HCT116 (cell line): ENCODE measurements at regions not wholly inside any gene's neighbourhood (a gene's known extent, or its start where the extent isn't known, plus 50 kb on each side); places are given as distances from the start of the nearest gene placed in this dataset.

Experiments
- ATAC-seq: fragments of 200-7000 bp; cut with Tn5 transposase; 2 replicates; pipeline ENCODE4 v1.9.1; 2020; ENCODE audit warnings: mild to moderate bottlenecking, moderate library complexity
- BruUV-seq: library from RNA; stranded (reverse); fragments of 400-500 nt; replicated peaks from 2 replicates; lab custom pipeline; 2021; lab: Mats Ljungman, UMichigan
- CTCF ChIA-PET: fragments of 300-600 bp; sonication (Branson Sonifier 250); formaldehyde crosslinking; loops from one replicate; lab custom pipeline; 2021; ENCODE audit warnings: antibody characterized with exemption; lab: Charles Lee
- POLR2A ChIA-PET: fragments of 300-600, 350-600 bp; sonication (Branson Sonifier 250); formaldehyde crosslinking; loops from one replicate; lab custom pipeline; 2021; ENCODE audit warnings: antibody characterized with exemption; lab: Charles Lee
- RAD21 ChIA-PET, 2 experiments: fragments of 300-600 bp; sonication (Branson Sonifier 250); formaldehyde crosslinking; loops; one replicate each; lab custom pipeline; 2023; ENCODE audit warnings: low total read pairs in 2 of 2; ENCODE audit not compliant: uncharacterized antibody in 2 of 2, unreplicated experiment in 2 of 2, low non-redundant PET in 1 of 2; lab: Charles Lee
- DNase-seq: peaks from one replicate; pipeline ENCODE4 v3.0.0-alpha.2; 2010; ENCODE audit warnings: low read depth, low spot score
- H2AFZ ChIP-seq: fragments of 200-600 bp; shearing (Covaris generic), sonication (generic); 2 replicates; pipeline ENCODE4 v1.6.1; 2017; ENCODE audit warnings: low read depth, mixed run types, mixed read lengths, antibody characterized with exemption, low read length; ENCODE audit not compliant: poor library complexity, severe bottlenecking
- H3K27ac ChIP-seq: 2 replicates; pipeline ENCODE4 v1.5.1; 2012; ENCODE audit warnings: low read depth, low read length
- H3K27me3 ChIP-seq: fragments of 200-600 bp; sonication (generic); 2 replicates; pipeline ENCODE4 v1.6.1; 2016; ENCODE audit warnings: mixed run types, low read length, mixed read lengths; ENCODE audit not compliant: insufficient read depth
- H3K36me3 ChIP-seq, 2 experiments: fragments of 200-500 bp in 1 of 2; fragments of 200-600 bp in 1 of 2; sonication (Bioruptor generic) in 1 of 2; sonication (generic) in 1 of 2; 2 replicates each; pipeline versions ENCODE4 v1.5.1 to v1.6.1; 2014 to 2016; ENCODE audit warnings: low read length in 2 of 2, inconsistent platforms in 1 of 2, mixed read lengths in 1 of 2, mixed run types in 1 of 2; ENCODE audit not compliant: insufficient read depth in 2 of 2, control insufficient read depth in 1 of 2
- H3K4me1 ChIP-seq, 2 experiments: fragments of 200-600 bp in 1 of 2; sonication (generic) in 1 of 2; 2 replicates each; pipeline versions ENCODE4 v1.5.1 to v1.6.1; 2012 to 2017; ENCODE audit warnings: low read length in 2 of 2, inconsistent platforms in 1 of 2, mild to moderate bottlenecking in 1 of 2, mixed read lengths in 1 of 2, mixed run types in 1 of 2, moderate library complexity in 1 of 2; ENCODE audit not compliant: insufficient read depth in 2 of 2, control insufficient read depth in 1 of 2
- H3K4me2 ChIP-seq: fragments of 200-600 bp; sonication (generic); 2 replicates; pipeline ENCODE4 v1.6.1; 2017; ENCODE audit warnings: mixed run types, low read length, mixed read lengths
- H3K4me3 ChIP-seq, 2 experiments: fragments of 200-600 bp in 1 of 2; sonication (generic) in 1 of 2; replicated peaks in 1 of 2; 2 replicates each; pipeline ENCODE4 v1.5.1; 2011 to 2016; ENCODE audit warnings: low read length in 2 of 2, control low read depth in 1 of 2, low read depth in 1 of 2, mild to moderate bottlenecking in 1 of 2, mixed read lengths in 1 of 2, mixed run types in 1 of 2
- H3K79me2 ChIP-seq: fragments of 200-600 bp; sonication (generic); 2 replicates; pipeline ENCODE4 v1.6.1; 2017; ENCODE audit warnings: mild to moderate bottlenecking, mixed run types, low read length, moderate library complexity, mixed read lengths; ENCODE audit not compliant: insufficient read depth
- H3K9ac ChIP-seq: fragments of 200-600 bp; sonication (generic); 2 replicates; pipeline ENCODE4 v1.6.1; 2016; ENCODE audit warnings: low read length, mixed read lengths
- H3K9me2 ChIP-seq: fragments of 200-600 bp; sonication (generic), shearing (Covaris generic); 2 replicates; pipeline ENCODE4 v1.6.1; 2017; ENCODE audit warnings: mixed run types, mild to moderate bottlenecking, moderate library complexity; ENCODE audit not compliant: insufficient read depth
- H3K9me3 ChIP-seq, 2 experiments: fragments of 200-500 bp in 1 of 2; fragments of 200-600 bp in 1 of 2; sonication (Bioruptor generic) in 1 of 2; sonication (generic) in 1 of 2; 2 replicates each; pipeline ENCODE4 v1.6.1; 2014 to 2017; ENCODE audit warnings: low read length in 2 of 2, mixed read lengths in 2 of 2, inconsistent platforms in 1 of 2, low read depth in 1 of 2, mild to moderate bottlenecking in 1 of 2, mixed run types in 1 of 2, moderate library complexity in 1 of 2; ENCODE audit not compliant: control insufficient read depth in 1 of 2, insufficient read depth in 1 of 2
- H4K20me1 ChIP-seq: fragments of 200-600 bp; sonication (generic), shearing (Covaris generic); 2 replicates; pipeline ENCODE4 v1.6.1; 2017; ENCODE audit warnings: mixed run types, mild to moderate bottlenecking, moderate library complexity; ENCODE audit not compliant: insufficient read depth
- CBX3 ChIP-seq: IDR thresholded peaks from 2 replicates; pipeline ENCODE4 v1.6.1; 2012; ENCODE audit warnings: low read depth
- FOSL1 ChIP-seq: IDR thresholded peaks from 2 replicates; pipeline ENCODE4 v1.6.1; 2012; ENCODE audit warnings: low read depth
- POLR2A ChIP-seq: IDR thresholded peaks from 2 replicates; pipeline ENCODE4 v1.7.0; 2011; ENCODE audit warnings: borderline replicate concordance; ENCODE audit not compliant: insufficient read depth, insufficient read length; ENCODE audit errors: extremely low read depth
- REST ChIP-seq: IDR thresholded peaks from 2 replicates; pipeline ENCODE4 v1.6.1; 2012; ENCODE audit warnings: low read depth
- YY1 ChIP-seq: IDR thresholded peaks from 2 replicates; pipeline ENCODE4 v1.6.1; 2011; ENCODE audit warnings: low read length, low read depth, moderate library complexity, mild to moderate bottlenecking; ENCODE audit not compliant: insufficient replicate concordance; ENCODE audit errors: extremely low read depth
- ZFX ChIP-seq: fragments of 450-650 bp; IDR thresholded peaks from 2 replicates; pipeline ENCODE4 v1.6.1; 2017
- ZNF274 ChIP-seq: fragments of 200-500 bp; sonication (Bioruptor generic); IDR thresholded peaks from 2 replicates; pipeline ENCODE4 v1.6.1; 2014; ENCODE audit warnings: mild to moderate bottlenecking, low read depth, low read length, inconsistent platforms
- intact Hi-C: fragments of 100-400 bp; cut with micrococcal nuclease; formaldehyde crosslinking; loops from 2 replicates; pipeline ENCODE4 v1.10.0; 2022
- TF ChIP-seq, protein P1 (sequence below): IDR thresholded peaks from 2 replicates; pipeline ENCODE4 v1.6.1; 2011; ENCODE audit warnings: mild to moderate bottlenecking, low read length, moderate library complexity; ENCODE audit not compliant: insufficient replicate concordance; ENCODE audit errors: extremely low read depth
- TF ChIP-seq, protein P2 (sequence below): IDR thresholded peaks from 2 replicates; pipeline ENCODE4 v1.6.1; 2012

DNA sequence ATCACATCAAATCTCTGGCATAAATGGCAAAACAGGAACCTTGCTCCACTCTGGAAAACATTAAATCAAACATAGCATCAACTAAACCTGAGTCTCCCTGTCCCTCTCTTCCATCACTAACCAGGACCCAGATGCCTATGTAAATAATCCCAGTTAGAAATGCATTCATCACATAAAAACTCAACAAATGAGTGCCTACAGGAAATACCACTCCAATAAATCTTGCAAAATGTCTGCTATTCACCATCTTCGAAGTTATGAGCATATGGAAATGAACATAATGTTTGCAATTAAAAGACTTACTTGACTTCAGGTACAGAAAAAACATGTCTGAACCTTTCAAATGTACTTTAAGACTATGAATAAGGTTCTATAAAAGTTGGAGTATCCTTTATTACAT is 425.0 kb downstream of the CDH11 start:
- CTCF ChIA-PET: no interaction called here
- Histone ChIP-seq H3K36me3 (no peaks in the 10 kb centered on the region), H3K27ac (no peak overlapping the region), H3K79me2 (no peaks in the 10 kb centered on the region), H3K9me2 (no peaks in the 10 kb centered on the region), H4K20me1 (no peaks in the 10 kb centered on the region), H3K27me3 (no peaks in the 10 kb centered on the region), H3K4me3 (no peak overlapping the region), H3K9ac (no peak overlapping the region), H3K4me2 (no peak overlapping the region), H3K4me1 (no peaks in the 10 kb centered on the region), H3K9me3 (peaks cover 13 to 27% of the 10 kb centered on the region in 2 experiments; a peak in 2 of 4 replicates), H2AFZ (no peak overlapping the region)
- DNase-seq (no peak), ATAC-seq (no peak)
- POLR2A ChIA-PET: no interaction called here
- no peak for TF ChIP-seq ZFX
- RAD21 ChIA-PET: no interaction called here
- no TSS peak for BruUV-seq
- intact Hi-C loops: no loop called here

DNA sequence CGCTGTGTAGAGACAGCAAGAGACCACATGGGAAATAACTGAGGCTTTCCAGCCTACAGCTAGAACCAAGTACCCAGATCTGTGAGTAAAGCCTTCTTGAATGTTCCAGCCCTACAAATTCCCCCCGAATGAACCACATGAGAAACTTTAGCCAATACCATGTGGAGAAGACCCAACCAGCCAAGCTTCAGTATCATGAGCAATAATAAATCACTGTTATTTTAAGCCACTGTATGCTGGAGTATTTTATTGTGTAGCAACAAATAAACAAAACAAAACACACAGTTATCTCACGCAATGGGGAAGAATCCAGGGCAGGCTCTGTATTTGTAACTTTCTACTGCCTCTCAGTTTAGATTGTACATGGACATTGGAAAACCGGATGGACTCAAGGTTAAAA is 426.2 kb downstream of the CDH11 start:
- H3K27me3 ChIP-seq: no peaks in the 10 kb centered on the region
- CTCF ChIA-PET: no interaction called here
- ATAC-seq: no peak
- no peak for TF ChIP-seq CBX3
- TF ChIP-seq POLR2A: no peak
- TF ChIP-seq, protein P1, sequence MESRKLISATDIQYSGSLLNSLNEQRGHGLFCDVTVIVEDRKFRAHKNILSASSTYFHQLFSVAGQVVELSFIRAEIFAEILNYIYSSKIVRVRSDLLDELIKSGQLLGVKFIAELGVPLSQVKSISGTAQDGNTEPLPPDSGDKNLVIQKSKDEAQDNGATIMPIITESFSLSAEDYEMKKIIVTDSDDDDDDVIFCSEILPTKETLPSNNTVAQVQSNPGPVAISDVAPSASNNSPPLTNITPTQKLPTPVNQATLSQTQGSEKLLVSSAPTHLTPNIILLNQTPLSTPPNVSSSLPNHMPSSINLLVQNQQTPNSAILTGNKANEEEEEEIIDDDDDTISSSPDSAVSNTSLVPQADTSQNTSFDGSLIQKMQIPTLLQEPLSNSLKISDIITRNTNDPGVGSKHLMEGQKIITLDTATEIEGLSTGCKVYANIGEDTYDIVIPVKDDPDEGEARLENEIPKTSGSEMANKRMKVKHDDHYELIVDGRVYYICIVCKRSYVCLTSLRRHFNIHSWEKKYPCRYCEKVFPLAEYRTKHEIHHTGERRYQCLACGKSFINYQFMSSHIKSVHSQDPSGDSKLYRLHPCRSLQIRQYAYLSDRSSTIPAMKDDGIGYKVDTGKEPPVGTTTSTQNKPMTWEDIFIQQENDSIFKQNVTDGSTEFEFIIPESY: no peak
- TF ChIP-seq ZNF274: no peak
- TF ChIP-seq, protein P2, sequence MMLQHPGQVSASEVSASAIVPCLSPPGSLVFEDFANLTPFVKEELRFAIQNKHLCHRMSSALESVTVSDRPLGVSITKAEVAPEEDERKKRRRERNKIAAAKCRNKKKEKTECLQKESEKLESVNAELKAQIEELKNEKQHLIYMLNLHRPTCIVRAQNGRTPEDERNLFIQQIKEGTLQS: no peak
- TF ChIP-seq REST: no peak
- TF ChIP-seq YY1: no peak
- no peak for TF ChIP-seq FOSL1
- TF ChIP-seq, all 23 proteins: peak for 0
- H3K36me3 ChIP-seq: no peaks in the 10 kb centered on the region
- no peak overlapping the region for H3K4me3 ChIP-seq
- no peak overlapping the region for H3K4me2 ChIP-seq
- intact Hi-C loops: no loop called here
- H4K20me1 ChIP-seq: no peaks in the 10 kb centered on the region
- H3K9me3 ChIP-seq: peaks cover 13 to 19% of the 10 kb centered on the region in 2 experiments; a peak in 2 of 4 replicates
- RAD21 ChIA-PET: no interaction called here
- no peak overlapping the region for H2AFZ ChIP-seq
- POLR2A ChIA-PET: no interaction called here
- no TSS peak for BruUV-seq
- H3K27ac ChIP-seq: no peak overlapping the region
- no peaks in the 10 kb centered on the region for H3K79me2 ChIP-seq
- H3K4me1 ChIP-seq: no peaks in the 10 kb centered on the region
- H3K9me2 ChIP-seq: no peaks in the 10 kb centered on the region
- no peak for DNase-seq
- H3K9ac ChIP-seq: no peak overlapping the region
